Activated CD4-positive, alpha-beta T cell treated with anti-CD3 and anti-CD28 coated beads, Interleukin-2, amount 50 U/mL, for 16 hours (primary cell): ENCODE measurements at regions not wholly inside any gene's neighbourhood (a gene's known extent, or its start where the extent isn't known, plus 50 kb on each side); places are given as distances from the start of the nearest gene placed in this dataset.
"Not testable (repeated sequence)": the region's sequence is repeated elsewhere in the genome, so short reads cannot be mapped to it uniquely, and the experiment has no call there.

ENCODE experiments used
- DNase-seq: peaks from one replicate; pipeline ENCODE4 v3.0.0-alpha.2; 2020

DNA sequence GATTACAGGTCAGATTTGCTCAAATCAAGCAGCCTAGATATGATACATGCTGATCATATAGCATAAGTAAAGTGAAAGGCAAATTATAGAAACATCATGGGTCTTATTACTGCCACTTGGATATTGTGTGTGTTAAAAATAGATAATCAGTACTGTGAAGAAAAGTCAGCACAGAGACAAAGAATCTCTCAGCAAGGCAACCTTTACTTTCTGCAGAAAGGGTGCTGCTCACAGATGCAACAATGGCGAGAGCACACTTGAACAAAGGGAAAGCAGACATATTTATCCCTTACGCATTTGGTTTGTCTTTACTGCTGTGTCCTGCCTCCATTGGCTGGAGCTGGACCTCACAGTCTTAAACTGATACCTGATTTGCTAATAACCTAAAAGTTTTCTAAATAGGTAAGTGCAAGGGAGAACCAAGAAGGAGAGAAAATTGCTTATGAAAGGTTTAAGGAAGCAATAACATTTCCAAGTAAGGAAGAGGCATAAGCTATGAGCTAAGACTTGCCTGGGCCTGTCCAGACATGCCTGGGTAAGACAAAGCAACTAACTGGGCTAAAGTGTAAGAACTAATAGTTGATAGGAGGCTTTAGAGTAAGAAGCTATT is 1310.8 kb upstream of the LRRTM3 start:
- no peak for DNase-seq

DNA sequence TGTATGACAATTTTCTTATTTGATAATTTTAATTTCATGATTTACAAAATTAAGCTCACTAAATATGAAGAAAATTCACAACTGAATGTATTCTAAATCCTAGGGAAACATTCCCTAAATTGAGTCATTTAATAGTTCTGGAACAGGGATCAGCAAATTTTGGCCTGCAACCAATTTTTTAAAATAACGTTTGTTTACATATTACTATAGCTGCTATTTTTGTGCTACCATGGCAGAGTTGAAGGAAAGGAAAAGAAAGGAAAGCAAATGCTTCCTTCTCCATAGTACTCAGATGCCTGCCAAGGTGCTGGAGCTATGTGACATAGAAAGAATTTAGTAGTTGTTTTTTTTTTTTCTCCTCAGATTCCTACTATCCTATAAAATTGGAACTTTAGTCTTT is 1307.7 kb upstream of the LRRTM3 start:
- no peak for DNase-seq

DNA sequence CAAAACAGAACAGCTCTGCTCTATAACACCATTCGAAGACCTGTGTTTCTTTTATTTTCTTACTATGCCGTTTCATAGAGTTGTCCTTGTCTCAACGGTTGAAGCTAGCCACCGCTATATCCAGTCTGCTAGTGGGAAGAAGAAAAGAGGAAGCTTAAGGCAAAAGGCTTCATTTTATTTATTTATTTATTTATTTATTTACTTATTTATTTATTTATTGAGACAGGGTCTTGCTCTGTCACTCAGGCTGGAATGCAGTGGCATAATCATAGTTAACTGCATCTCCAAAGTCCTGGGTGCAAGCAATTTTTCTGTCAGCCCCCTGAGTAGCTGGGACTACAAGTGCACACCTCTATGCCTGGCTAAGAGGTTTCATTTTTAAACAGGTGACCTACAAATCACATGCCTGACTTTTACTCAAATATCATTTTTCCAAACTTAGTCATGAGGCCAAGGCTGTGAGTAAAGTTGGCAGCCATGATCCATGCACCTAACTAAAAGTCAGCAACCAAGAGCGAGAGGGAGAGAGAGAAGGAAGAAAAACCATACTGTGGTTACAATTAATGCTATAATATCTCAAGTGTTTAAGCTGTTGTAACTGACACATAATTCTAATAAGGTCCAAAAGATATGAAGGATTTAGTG is 1305.3 kb upstream of the LRRTM3 start:
- DNase-seq, result no peak

DNA sequence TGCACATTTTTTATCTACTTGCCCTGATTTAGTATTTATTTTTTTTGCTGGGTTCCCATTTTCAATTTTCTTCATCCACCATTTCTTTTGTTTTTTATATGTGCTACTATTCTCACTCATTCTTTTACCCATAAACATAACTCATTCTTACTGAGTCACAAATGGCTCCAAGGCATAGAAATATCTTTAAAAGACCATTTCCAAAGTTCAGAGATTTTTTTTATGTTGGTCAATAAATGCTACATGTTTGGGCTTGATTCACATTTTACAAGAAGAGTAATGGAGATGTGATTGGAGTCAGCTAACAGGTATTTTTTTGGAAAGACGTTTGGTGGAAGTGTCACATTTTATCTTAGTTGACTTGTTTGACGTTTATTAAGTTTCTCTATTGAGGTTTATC is 1303.2 kb upstream of the LRRTM3 start:
- no peak for DNase-seq

DNA sequence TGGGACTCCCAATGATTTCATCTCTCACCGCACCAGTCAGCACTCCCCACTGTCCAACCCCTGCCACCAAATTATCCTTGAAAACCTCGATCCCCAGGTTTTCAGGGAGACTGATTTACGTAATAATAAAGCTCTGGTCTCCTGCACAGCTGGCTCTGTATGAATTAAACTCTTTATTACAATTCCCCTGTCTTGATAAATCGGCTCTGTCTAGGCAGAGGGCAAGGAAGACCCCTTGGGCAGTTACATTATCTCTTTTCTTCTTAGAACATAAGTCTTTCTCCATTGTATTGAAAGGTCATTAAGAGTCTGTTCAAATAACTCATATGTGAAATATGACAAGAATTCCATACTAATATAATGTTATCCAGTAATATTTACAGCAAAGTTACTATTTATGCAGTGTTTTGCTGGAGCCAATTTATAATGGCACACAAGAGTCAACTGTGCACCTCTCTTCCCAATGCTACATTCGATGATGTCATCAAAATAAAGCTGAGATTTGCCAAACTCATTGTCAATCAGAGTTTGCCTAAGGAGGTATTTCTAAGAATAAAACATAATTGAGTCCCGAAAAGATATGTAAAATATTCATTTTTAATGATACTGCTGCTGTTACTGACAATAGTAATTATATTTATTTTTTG is 1297.2 kb upstream of the LRRTM3 start:
- no peak for DNase-seq

DNA sequence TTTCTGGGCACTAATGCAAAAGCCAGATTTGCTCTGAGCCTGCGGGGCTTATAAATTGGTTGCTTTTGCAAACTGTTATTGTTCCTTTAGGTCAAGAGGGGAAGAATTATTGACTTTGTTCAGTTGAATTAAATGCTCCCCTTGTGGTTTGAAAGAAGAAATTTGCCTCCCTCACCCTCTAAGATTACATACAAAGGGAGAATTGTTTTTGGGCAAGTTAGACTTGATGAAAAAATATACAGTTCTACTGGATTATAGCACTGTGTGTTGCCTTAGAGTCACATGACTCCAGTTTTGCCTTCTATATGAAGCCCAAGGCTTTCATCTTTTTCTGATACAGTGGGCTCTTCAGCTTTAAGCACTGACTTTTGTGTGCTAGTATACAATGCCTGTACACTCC is 1265.8 kb upstream of the LRRTM3 start:
- no peak for DNase-seq

DNA sequence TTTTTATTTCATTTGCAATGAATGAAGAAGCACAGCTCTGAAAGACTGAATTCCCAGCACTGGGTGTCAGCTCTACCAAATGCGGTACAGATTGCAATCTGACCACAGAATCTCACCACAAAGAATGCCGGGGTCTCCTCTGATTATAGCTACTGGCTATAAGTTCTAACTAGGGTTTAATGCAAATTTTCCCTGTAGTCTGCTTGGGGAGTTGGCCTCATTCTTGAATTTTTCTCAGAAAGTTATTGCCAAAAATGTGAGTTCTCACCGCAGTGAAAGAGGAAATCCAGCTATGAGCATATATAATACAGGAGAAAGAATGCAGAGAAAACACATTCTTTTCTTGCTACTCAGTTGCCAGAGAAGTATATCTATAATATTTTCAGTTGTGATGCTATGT is 1255.7 kb upstream of the LRRTM3 start:
- no peak for DNase-seq

DNA sequence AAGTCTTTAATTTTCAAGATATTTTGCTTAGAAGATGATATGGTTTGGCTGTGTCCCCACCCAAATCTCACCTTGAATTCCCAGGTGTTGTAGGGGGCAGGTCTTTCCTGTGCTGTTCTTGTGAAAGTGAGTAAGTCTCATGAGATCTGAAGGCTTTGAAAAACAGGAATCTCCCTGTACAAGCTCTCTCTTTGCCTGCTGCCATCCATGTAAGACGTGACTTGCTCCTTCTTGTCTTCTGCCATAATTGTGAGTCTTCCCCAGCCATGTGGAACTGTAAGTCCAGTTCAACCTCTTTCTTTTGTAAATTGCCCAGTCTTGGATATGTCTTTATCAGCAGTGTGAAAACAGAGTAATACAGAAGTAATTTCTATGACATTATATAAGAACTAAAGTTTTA is 1255.2 kb upstream of the LRRTM3 start:
- not testable (repeated sequence) for DNase-seq

DNA sequence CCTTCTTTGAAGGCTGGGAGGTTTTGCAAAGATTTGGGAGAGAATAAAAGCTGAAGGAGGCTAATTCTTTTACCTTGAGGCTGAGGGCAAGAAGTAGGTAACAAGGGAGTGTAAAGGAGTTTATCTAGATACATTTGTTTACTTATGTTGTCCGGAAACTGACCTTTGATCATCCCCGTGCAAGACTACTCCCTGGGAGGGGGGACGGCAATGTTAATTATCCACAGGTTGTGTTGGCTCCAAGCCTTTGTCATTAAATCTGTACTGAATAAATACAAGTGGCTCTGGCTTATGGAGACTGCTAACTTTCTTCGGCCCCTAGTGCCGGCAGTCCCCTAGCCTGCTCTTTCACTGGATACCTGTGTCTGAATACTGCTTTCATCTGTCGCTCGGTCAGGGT is 1250.6 kb upstream of the LRRTM3 start:
- DNase-seq, result no peak

DNA sequence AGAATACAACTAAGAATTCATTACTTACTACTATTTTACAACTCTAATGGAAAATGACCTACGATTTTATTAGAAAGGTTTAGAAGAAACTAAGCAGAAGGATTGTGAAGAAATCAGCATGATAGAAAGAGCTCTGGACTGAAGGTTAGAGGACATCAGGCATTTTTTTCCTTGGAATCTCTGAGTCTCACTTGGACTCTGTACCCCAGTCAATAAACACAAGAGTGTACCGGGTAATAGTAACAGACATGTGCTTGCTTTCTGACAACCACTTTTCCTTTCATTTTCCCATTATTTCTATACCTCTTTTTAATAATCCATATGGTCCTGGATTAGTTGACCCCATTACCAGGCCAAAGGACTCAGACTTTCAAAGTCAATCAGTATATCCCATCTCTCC is 1240.9 kb upstream of the LRRTM3 start:
- DNase-seq, result no peak

DNA sequence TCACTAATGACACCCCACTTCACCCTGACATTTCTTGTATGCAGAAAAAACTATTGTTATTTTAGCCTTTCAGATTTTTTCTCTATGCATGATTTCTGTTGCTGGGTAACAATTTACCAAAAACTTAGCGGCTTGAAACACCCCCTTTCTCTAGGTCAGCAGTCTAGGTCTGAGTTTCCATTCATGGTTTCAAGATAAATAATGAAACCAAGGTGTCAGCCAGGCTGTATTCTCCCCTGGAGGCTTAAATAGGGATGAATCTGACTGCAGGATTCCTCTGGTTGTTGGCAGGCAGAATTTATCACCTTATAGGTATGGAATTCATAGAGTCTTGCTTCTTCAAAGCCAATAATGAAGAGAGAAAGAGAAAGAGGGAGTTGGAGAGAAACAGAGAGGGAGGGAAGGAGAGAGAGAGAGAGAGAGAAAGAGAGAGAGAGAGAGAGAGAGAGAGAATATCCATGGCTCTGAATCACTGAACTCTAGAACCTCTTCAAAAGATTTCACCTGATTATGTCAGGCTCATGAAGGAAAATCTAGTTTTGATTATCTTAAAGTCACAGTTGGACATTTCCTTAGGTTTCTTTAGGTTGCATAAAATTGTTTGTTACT is 1224.6 kb upstream of the LRRTM3 start:
- DNase-seq, result no peak

DNA sequence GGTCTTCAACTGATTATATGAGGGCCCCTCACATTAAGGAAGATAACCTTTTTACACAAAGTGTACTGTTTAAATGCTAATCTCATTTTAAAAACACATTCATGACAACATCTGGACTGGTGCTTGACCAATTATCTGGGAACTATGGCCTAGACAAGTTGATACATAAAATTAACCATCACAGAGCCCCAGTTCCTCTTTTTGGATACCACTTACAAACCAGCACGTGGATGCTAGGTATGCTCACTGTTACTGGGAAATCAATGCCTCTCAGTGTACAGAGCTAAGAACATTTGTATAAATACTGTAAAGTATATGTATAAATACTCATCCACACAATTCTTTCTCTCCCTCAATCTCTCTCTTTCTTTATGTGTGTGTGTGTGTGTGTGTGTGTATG is 1217.8 kb upstream of the LRRTM3 start:
- DNase-seq, result no peak

DNA sequence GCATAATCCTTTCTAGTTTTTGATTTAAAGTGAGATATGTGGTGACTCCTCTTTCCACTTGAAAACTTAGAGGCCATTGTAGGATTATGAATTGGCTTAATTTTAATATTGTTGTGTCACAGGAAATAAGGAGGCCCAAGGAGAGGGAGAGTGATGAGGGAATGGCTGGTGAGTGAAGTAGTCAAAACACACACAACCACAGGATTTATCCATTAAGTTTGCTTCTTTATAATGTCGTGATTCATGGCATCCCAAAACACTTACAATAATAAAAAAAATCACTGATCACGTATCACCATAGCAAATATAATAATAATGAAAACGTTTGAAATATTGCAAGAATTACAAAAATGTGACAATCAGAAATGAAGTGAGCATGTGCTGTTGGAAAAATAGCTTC is 1215.5 kb upstream of the LRRTM3 start:
- DNase-seq, result no peak

DNA sequence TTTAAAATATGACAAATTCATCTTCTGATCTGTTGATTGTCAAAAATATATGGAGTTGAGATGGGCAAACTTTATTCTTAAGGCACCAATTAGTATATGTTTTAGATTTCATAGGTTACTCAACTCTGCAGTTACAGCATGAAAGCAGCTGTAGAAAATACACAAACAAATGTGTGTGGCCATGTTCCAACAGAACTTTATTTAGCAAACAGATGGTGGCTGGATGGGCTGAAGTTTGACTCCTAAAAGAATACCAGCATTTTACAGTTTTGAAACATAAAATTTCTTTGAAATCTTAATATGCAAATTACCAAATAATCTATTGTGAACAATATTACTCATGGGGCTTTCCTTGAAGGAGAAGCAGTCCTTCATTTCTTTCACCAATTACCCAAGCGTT is 1206.0 kb upstream of the LRRTM3 start:
- DNase-seq, result no peak

DNA sequence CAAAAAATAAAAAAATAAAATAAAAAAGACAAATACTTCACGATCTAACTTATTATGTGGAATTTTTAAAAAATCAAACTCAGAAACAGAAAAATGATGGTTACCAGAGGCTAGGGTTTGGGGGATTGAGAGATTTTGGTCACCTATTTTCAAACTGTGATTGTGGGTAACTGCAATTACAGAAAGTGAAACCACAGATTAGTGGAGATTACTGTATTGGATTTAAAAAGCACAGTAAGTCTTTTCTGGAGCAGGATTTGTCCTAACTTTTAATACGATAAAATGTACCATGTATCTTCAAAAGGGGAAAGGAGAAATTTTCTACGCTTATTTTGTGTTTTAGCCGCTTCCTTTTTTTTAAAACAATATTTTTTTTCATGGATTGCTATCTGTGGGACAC is 1204.9 kb upstream of the LRRTM3 start:
- DNase-seq, result no peak

DNA sequence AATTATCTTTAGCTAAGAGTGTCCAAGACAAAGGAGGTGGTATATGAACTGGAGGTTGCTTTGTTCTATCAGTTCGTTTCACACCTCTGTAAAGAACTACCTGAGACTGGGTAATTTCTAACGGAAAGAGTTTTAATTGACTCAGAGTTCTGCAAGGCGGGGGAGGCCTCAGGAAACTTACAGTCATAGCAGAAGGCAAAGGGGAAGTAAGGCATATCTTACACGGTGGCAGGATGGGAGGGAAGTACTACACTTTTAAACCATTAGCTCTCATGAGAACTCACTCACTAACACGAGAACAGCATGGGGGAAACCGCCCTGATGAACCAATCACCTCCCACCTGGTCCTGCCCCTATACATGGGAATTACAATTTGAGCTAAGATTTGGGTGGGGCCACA is 1202.3 kb upstream of the LRRTM3 start:
- DNase-seq, result peak; percentile 14

DNA sequence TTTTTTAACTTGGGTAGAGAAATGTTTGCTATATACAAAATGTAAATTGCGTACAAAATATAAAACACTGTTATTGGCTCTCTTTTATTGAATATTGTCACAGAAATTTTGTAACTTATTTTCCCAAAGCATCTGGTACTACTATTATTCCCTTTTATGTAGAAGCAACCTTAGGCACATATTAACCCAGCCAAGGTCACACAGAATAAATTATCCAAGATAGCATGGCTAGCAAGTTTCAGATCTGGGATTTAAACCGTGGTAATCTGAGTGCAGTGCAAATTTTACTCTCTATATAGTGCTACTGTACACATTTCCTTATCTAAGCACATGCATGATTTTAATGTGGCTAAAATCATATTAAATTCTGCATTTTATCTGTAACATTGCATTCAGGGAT is 1190.5 kb upstream of the LRRTM3 start:
- no peak for DNase-seq

DNA sequence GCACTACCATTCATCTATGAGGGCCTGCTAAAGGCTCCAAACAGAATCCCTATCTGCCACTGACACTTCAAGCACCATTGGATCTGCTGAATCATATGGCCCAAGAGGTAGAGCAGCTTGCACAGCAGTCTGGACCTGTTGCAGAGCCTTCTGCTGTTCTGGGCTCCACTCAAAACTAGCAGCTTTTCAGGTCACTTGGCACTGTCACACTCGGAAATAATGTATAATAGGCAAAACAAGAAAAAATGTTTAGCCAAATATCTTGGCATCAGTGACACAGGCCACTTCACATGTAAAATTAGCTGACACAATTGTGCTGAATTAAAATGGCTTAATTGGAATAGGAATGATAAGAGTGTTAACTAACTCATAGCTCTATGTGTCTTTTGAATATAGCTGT is 1182.9 kb upstream of the LRRTM3 start:
- no peak for DNase-seq

DNA sequence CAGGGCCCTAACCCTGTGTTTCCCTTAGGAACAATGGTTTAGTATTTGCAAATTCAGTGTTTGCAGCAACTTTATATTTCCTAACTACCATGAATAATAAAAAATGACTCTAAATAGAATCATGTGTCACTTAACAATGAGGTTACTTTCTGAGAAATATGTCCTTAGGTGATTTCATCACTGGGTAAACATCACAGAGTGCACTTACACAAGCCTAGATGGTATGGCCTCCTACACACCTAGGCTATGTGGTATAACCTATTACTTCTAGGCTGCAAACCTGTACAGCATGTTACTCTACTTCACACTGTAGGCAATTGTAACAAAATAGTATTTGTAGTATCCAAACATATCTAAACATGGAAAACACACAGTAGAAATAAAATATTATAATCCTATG is 1174.6 kb upstream of the LRRTM3 start:
- DNase-seq, result no peak

DNA sequence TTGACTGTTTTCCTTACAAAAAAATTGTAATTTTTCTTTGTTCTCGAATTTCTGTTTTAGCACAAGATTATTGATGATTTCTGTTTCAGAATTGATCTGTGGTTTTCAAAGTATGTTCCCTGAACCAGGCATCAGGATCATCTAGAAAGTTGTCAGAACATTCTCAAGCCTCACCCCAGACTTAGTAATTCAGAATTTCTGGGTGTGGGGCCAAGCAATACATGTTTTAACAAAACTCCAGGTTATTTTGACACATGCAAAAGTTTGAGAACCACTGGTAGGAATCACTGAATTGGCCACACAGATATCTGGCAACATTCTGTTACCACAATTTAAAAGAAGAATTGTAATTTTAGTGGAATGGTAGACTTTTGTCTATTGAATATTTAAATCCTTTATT is 1173.9 kb upstream of the LRRTM3 start:
- DNase-seq, result no peak

DNA sequence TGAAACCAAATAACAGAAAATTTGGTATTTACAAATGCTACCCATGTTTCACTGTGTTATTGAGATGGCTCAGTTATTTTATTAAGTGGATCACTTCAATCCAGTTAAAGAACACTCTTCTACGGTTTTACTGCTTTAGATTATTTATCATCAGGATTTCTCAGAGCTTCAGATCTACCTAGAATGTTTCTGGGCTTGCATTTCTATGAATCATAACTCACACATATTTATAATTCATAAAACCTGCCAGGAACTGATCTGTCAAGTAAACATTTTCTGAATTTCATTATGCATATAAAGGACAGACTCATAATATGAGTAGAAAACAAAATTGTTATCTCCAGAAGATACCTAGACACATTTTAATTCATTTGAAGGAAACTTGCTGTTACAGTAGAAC is 1172.3 kb upstream of the LRRTM3 start:
- DNase-seq, result no peak

DNA sequence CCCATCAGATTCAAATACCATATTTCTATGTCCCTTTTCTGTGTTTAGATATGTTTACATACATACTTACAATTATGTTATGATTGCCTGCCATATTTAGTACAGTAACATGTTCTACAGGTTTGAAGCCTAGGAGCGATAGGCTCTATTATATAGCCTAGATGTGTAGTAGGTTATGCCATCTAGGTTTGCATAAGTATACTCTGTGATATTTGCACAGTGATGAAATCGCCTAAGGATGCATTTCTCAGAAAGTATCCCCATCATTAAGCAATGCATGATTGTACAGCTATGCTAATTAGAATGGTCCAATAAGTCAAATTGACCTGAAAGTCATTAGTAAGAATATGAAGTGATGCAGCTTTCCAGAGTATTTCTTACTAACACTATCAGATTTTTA is 1171.7 kb upstream of the LRRTM3 start:
- no peak for DNase-seq

DNA sequence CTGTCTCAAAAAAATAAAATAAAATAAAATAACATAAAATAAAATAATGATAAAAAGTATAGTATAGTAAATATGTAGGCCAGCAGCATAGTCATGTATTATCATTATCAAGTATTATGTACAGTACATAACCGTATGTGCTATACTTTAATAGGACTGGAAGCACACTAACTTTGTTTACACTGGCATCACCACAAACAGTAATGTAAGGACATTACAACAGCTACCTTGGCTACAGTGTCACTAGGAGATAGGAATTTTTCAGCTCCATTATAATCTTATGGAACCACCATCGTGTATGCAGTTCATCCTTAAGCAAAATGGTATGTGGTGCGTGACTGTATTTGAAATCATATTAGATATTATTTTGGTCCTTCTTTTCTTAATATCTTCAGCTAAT is 1163.5 kb upstream of the LRRTM3 start:
- no peak for DNase-seq

DNA sequence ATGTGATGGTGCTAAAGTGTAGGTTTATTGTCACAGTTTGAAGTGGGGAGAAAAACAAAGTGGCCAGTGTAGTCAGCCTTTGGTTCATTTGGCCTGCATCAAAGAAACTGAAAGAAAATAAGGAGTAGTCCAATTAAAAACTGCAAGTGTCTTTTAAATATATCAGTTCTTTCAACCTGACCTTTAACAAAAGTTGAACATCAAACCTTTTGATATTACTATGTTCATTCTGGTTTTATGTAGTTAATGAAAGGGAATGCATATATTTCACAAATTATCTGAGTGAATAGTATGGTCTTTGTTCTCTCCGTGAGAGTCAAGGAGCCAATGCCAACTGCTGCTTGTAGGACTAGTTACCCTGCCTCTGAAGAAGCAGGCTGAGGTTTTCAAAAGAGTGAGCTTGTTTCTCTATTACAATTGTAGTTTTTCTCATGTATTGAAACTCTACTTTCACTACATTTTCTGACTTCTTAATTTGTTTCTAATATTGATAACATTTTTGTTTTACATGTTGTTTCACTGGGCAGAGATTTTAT is 1160.8 kb upstream of the LRRTM3 start:
- DNase-seq, result no peak
